ENCODE measurements at regions not wholly inside any gene's neighbourhood (a gene's known extent, or its start where the extent isn't known, plus 50 kb on each side); places are given as distances from the start of the nearest gene placed in this dataset.
"Not testable (repeated sequence)": the region's sequence is repeated elsewhere in the genome, so short reads cannot be mapped to it uniquely, and the experiment has no call there.

GRCh38 chr2:38137958-38138357 is 62.0 kb upstream of the CYP1B1 start:
- no CpG with 5 or more reads among the region's 12 CpGs for WGBS, 2 donors (ENCODE audit: extremely low coverage in 2 of 2, insufficient read length in 2 of 2, insufficient replicate concordance in 1 of 2)
- H2AK5ac ChIP-seq (ENCODE audit: low read depth, low read length); H4K8ac ChIP-seq (ENCODE audit: low read depth, low read length); H3K36me3 ChIP-seq (replicated peaks in 1 of 2; ENCODE audit: control insufficient read depth in 2 of 2, insufficient read depth in 2 of 2, low read length in 2 of 2); H3K4ac ChIP-seq (ENCODE audit: low read length); H3K9ac ChIP-seq (ENCODE audit: low read depth, low read length, poor library complexity); H3K79me1 ChIP-seq (ENCODE audit: low read depth, low read length); H3K18ac ChIP-seq (ENCODE audit: low read length); H3K27me3 ChIP-seq (ENCODE audit: control insufficient read depth in 3 of 3, insufficient read depth in 3 of 3, low read depth in 1 of 3, low read length in 3 of 3); H3K23ac ChIP-seq (ENCODE audit: low read depth, low read length, poor library complexity); H3K27ac ChIP-seq (replicated peaks; ENCODE audit: low read length); H2AFZ ChIP-seq (ENCODE audit: low read length); H3K14ac ChIP-seq (ENCODE audit: low read length); H2BK12ac ChIP-seq (ENCODE audit: low read length); H3K4me2 ChIP-seq (ENCODE audit: insufficient read depth, low read length, poor library complexity, severe bottlenecking); H3K4me3 ChIP-seq (ENCODE audit: low read length in 2 of 2); H2BK15ac ChIP-seq (ENCODE audit: low read length); H2BK5ac ChIP-seq (ENCODE audit: low read length); H3K4me1 ChIP-seq (ENCODE audit: control insufficient read depth in 2 of 2, insufficient read depth in 1 of 2, low read depth in 1 of 2, low read length in 2 of 2); H2BK120ac ChIP-seq (ENCODE audit: low read depth, low read length); DNase-seq (ENCODE audit: low spot score); H4K91ac ChIP-seq (ENCODE audit: low read depth, low read length, poor library complexity); H3K9me3 ChIP-seq (replicated peaks in 1 of 2; ENCODE audit: control insufficient read depth in 2 of 2, insufficient read depth in 1 of 2, low read depth in 1 of 2, low read length in 2 of 2): not testable (repeated sequence)

GRCh38 chr2:38131676-38132075 is 55.7 kb upstream of the CYP1B1 start:
- Histone ChIP-seq H4K8ac (ENCODE audit: low read depth, low read length) (no peak overlapping the region), H3K9me3 (replicated peaks in 1 of 2; ENCODE audit: control insufficient read depth in 2 of 2, insufficient read depth in 1 of 2, low read depth in 1 of 2, low read length in 2 of 2) (peaks cover 0 to 3% of the 10 kb centered on the region in 2 donors), H2BK15ac (ENCODE audit: low read length) (no peak overlapping the region), H3K18ac (ENCODE audit: low read length) (no peak overlapping the region), H3K23ac (ENCODE audit: low read depth, low read length, poor library complexity) (no peak overlapping the region), H3K4me1 (ENCODE audit: control insufficient read depth in 2 of 2, insufficient read depth in 1 of 2, low read depth in 1 of 2, low read length in 2 of 2) (no peaks in the 10 kb centered on the region), H4K91ac (ENCODE audit: low read depth, low read length, poor library complexity) (no peak overlapping the region), H2BK5ac (ENCODE audit: low read length) (no peak overlapping the region), H3K4me3 (ENCODE audit: low read length in 2 of 2) (no peak overlapping the region), H3K4ac (ENCODE audit: low read length) (no peak overlapping the region), H2AFZ (ENCODE audit: low read length) (no peak overlapping the region), H3K4me2 (ENCODE audit: insufficient read depth, low read length, poor library complexity, severe bottlenecking) (no peak overlapping the region), H3K27ac (replicated peaks; ENCODE audit: low read length) (no peak overlapping the region), H2BK120ac (ENCODE audit: low read depth, low read length) (no peak overlapping the region), H2BK12ac (ENCODE audit: low read length) (no peak overlapping the region), H3K14ac (ENCODE audit: low read length) (no peak overlapping the region), H2AK5ac (ENCODE audit: low read depth, low read length) (no peak overlapping the region), H3K27me3 (ENCODE audit: control insufficient read depth in 3 of 3, insufficient read depth in 3 of 3, low read depth in 1 of 3, low read length in 3 of 3) (no peaks in the 10 kb centered on the region), H3K79me1 (ENCODE audit: low read depth, low read length) (no peaks in the 10 kb centered on the region), H3K36me3 (replicated peaks in 1 of 2; ENCODE audit: control insufficient read depth in 2 of 2, insufficient read depth in 2 of 2, low read length in 2 of 2) (no peaks in the 10 kb centered on the region), H3K9ac (ENCODE audit: low read depth, low read length, poor library complexity) (no peak overlapping the region)
- no peak for DNase-seq (ENCODE audit: low spot score)
- no CpG with 5 or more reads among the region's 2 CpGs for WGBS, 2 donors (ENCODE audit: extremely low coverage in 2 of 2, insufficient read length in 2 of 2, insufficient replicate concordance in 1 of 2)

- no peak overlapping the region for H2AK5ac ChIP-seq (ENCODE audit: low read depth, low read length)
- no peaks in the 10 kb centered on the region for H3K4me1 ChIP-seq (ENCODE audit: control insufficient read depth in 2 of 2, insufficient read depth in 1 of 2, low read depth in 1 of 2, low read length in 2 of 2)
- no peak overlapping the region for H4K91ac ChIP-seq (ENCODE audit: low read depth, low read length, poor library complexity)
- H2BK5ac ChIP-seq (ENCODE audit: low read length): no peak overlapping the region
- no peak overlapping the region for H2BK12ac ChIP-seq (ENCODE audit: low read length)
- no peak overlapping the region for H4K8ac ChIP-seq (ENCODE audit: low read depth, low read length)
- WGBS, 2 donors (ENCODE audit: extremely low coverage in 2 of 2, insufficient read length in 2 of 2, insufficient replicate concordance in 1 of 2): no CpG with 5 or more reads among the region's 3 CpGs
- no peak overlapping the region for H3K4me3 ChIP-seq (ENCODE audit: low read length in 2 of 2)
- no peaks in the 10 kb centered on the region for H3K79me1 ChIP-seq (ENCODE audit: low read depth, low read length)
- H3K27ac ChIP-seq (replicated peaks; ENCODE audit: low read length): no peak overlapping the region
- no peak overlapping the region for H3K14ac ChIP-seq (ENCODE audit: low read length)
- no peaks in the 10 kb centered on the region for H3K27me3 ChIP-seq (ENCODE audit: control insufficient read depth in 3 of 3, insufficient read depth in 3 of 3, low read depth in 1 of 3, low read length in 3 of 3)
- H3K4me2 ChIP-seq (ENCODE audit: insufficient read depth, low read length, poor library complexity, severe bottlenecking): no peak overlapping the region
- no peak overlapping the region for H2BK120ac ChIP-seq (ENCODE audit: low read depth, low read length)
- no peaks in the 10 kb centered on the region for H3K36me3 ChIP-seq (replicated peaks in 1 of 2; ENCODE audit: control insufficient read depth in 2 of 2, insufficient read depth in 2 of 2, low read length in 2 of 2)
- no peak overlapping the region for H3K4ac ChIP-seq (ENCODE audit: low read length)
- no peak overlapping the region for H2BK15ac ChIP-seq (ENCODE audit: low read length)
- no peak for DNase-seq (ENCODE audit: low spot score)
- no peak overlapping the region for H2AFZ ChIP-seq (ENCODE audit: low read length)
- no peak overlapping the region for H3K18ac ChIP-seq (ENCODE audit: low read length)
- H3K9ac ChIP-seq (ENCODE audit: low read depth, low read length, poor library complexity): no peak overlapping the region
- H3K9me3 ChIP-seq (replicated peaks in 1 of 2; ENCODE audit: control insufficient read depth in 2 of 2, insufficient read depth in 1 of 2, low read depth in 1 of 2, low read length in 2 of 2): peaks cover 0 to 4% of the 10 kb centered on the region in 2 donors
- no peak overlapping the region for H3K23ac ChIP-seq (ENCODE audit: low read depth, low read length, poor library complexity)
These were observed 54.9 kb upstream of the CYP1B1 start for GRCh38 chr2:38130876-38131275.

- WGBS, 2 donors (ENCODE audit: extremely low coverage in 2 of 2, insufficient read length in 2 of 2, insufficient replicate concordance in 1 of 2): no CpG with 5 or more reads among the region's 3 CpGs
- no peak overlapping the region for H3K4me2 ChIP-seq (ENCODE audit: insufficient read depth, low read length, poor library complexity, severe bottlenecking)
- no peak overlapping the region for H3K27ac ChIP-seq (replicated peaks; ENCODE audit: low read length)
- no peak overlapping the region for H2BK120ac ChIP-seq (ENCODE audit: low read depth, low read length)
- H2AFZ ChIP-seq (ENCODE audit: low read length): no peak overlapping the region
- H3K9me3 ChIP-seq (replicated peaks in 1 of 2; ENCODE audit: control insufficient read depth in 2 of 2, insufficient read depth in 1 of 2, low read depth in 1 of 2, low read length in 2 of 2): peaks cover 0 to 4% of the 10 kb centered on the region in 2 donors
- H4K91ac ChIP-seq (ENCODE audit: low read depth, low read length, poor library complexity): no peak overlapping the region
- no peak for DNase-seq (ENCODE audit: low spot score)
- H2AK5ac ChIP-seq (ENCODE audit: low read depth, low read length): no peak overlapping the region
- H3K18ac ChIP-seq (ENCODE audit: low read length): no peak overlapping the region
- H3K9ac ChIP-seq (ENCODE audit: low read depth, low read length, poor library complexity): no peak overlapping the region
- H3K14ac ChIP-seq (ENCODE audit: low read length): no peak overlapping the region
- no peaks in the 10 kb centered on the region for H3K79me1 ChIP-seq (ENCODE audit: low read depth, low read length)
- H3K36me3 ChIP-seq (replicated peaks in 1 of 2; ENCODE audit: control insufficient read depth in 2 of 2, insufficient read depth in 2 of 2, low read length in 2 of 2): no peaks in the 10 kb centered on the region
- H4K8ac ChIP-seq (ENCODE audit: low read depth, low read length): no peak overlapping the region
- no peak overlapping the region for H3K4ac ChIP-seq (ENCODE audit: low read length)
- no peaks in the 10 kb centered on the region for H3K4me1 ChIP-seq (ENCODE audit: control insufficient read depth in 2 of 2, insufficient read depth in 1 of 2, low read depth in 1 of 2, low read length in 2 of 2)
- H2BK12ac ChIP-seq (ENCODE audit: low read length): no peak overlapping the region
- no peak overlapping the region for H3K23ac ChIP-seq (ENCODE audit: low read depth, low read length, poor library complexity)
- H3K27me3 ChIP-seq (ENCODE audit: control insufficient read depth in 3 of 3, insufficient read depth in 3 of 3, low read depth in 1 of 3, low read length in 3 of 3): no peaks in the 10 kb centered on the region
- H2BK15ac ChIP-seq (ENCODE audit: low read length): no peak overlapping the region
- H3K4me3 ChIP-seq (ENCODE audit: low read length in 2 of 2): no peak overlapping the region
- H2BK5ac ChIP-seq (ENCODE audit: low read length): no peak overlapping the region
These were observed 54.0 kb upstream of the CYP1B1 start for GRCh38 chr2:38129987-38130386.

Data from neuronal stem cell (in vitro differentiated cells).